ENCODE measurements at regions not wholly inside any gene's neighbourhood (a gene's known extent, or its start where the extent isn't known, plus 50 kb on each side); places are given as distances from the start of the nearest gene placed in this dataset.

DNA sequence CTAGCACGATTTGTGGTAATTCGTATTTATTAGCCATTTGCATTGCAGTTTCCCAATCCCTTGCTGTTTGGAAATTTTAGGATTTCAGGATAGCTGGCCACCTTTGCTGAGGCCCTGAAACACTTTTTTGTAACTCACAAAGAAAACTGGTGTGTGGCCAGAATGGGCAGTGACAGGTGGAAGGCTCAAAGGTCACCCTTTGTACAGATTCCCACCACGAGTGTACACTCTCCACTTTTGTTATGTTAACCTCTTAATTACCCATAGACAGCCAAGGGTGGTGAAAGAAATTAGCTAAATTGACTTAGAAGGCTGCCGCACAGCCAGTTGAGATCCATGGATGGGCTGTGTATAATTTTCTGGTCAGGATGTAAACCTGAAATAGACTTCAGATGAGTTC is 109.7 kb upstream of the ARX start:
- POLR2A ChIA-PET = no interaction called here
- Histone ChIP-seq H3K36me3 (ENCODE audit: control insufficient read depth in 2 of 2, insufficient read depth in 1 of 2, low read length in 2 of 2) (no peaks in the 10 kb centered on the region), H3K4me1 (ENCODE audit: control insufficient read depth, insufficient read depth, low read length) (no peaks in the 10 kb centered on the region), H3K9me3 (ENCODE audit: control insufficient read depth, insufficient read depth, low read depth, low read length) (no peaks in the 10 kb centered on the region), H3K4me3 (ENCODE audit: low read depth, low read length) (no peak overlapping the region), H3K27ac (ENCODE audit: extremely low read depth, low read depth, low read length) (no peak overlapping the region)
- TF ChIP-seq ZFHX2 (tag by site-specific recombination; conservative IDR thresholded peaks at IDR 0.05) (no peak), ZNF354C (tag by site-specific recombination; IDR thresholded peaks at IDR 0.05; ENCODE audit: borderline replicate concordance, low read depth) (no peak), ZNF404 (tag by site-specific recombination; IDR thresholded peaks at IDR 0.05) (no peak), ZNF658 (tag by site-specific recombination; IDR thresholded peaks at IDR 0.05) (no peak), ZNF549 (tag by site-specific recombination; IDR thresholded peaks at IDR 0.05) (no peak), PRDM1 (tag by site-specific recombination; IDR thresholded peaks at IDR 0.05) (no peak), ZNF776 (tag by site-specific recombination; IDR thresholded peaks at IDR 0.05; ENCODE audit: borderline replicate concordance) (no peak), ZNF416 (tag by site-specific recombination; IDR thresholded peaks at IDR 0.05) (no peak), KLF9 (tag by site-specific recombination; IDR thresholded peaks at IDR 0.05; ENCODE audit: low read depth) (no peak), GLIS1 (tag by site-specific recombination; IDR thresholded peaks at IDR 0.05) (no peak), ZBTB20 (tag by site-specific recombination; IDR thresholded peaks at IDR 0.05) (no peak)
- TF ChIP-seq, protein P1, sequence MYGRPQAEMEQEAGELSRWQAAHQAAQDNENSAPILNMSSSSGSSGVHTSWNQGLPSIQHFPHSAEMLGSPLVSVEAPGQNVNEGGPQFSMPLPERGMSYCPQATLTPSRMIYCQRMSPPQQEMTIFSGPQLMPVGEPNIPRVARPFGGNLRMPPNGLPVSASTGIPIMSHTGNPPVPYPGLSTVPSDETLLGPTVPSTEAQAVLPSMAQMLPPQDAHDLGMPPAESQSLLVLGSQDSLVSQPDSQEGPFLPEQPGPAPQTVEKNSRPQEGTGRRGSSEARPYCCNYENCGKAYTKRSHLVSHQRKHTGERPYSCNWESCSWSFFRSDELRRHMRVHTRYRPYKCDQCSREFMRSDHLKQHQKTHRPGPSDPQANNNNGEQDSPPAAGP (tag by site-specific recombination; IDR thresholded peaks at IDR 0.05) = no peak
- TF ChIP-seq, protein P2, sequence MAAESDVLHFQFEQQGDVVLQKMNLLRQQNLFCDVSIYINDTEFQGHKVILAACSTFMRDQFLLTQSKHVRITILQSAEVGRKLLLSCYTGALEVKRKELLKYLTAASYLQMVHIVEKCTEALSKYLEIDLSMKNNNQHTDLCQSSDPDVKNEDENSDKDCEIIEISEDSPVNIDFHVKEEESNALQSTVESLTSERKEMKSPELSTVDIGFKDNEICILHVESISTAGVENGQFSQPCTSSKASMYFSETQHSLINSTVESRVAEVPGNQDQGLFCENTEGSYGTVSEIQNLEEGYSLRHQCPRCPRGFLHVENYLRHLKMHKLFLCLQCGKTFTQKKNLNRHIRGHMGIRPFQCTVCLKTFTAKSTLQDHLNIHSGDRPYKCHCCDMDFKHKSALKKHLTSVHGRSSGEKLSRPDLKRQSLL (tag by site-specific recombination; IDR thresholded peaks at IDR 0.05) = no peak
- CTCF ChIA-PET = no interaction called here

DNA sequence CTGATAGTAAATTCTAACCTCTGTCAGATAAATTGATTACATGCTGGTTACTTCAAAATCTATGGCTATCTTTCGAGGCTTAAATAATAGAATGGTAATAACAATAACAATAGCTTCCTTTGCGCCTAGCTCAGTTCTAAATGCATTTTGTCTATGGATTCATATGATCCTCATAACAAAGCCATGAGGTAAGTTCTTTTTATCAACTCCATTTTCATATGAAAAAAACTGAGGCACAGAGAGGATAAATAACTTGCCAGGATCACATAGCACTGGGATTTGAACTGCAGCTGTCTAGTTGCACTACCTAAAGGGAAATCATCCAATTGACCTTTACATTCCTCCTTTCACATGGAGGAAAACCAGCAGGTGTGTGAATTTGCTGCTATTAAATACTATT is 108.6 kb upstream of the ARX start:
- Histone ChIP-seq H3K4me1 (ENCODE audit: control insufficient read depth, insufficient read depth, low read length) (no peaks in the 10 kb centered on the region), H3K9me3 (ENCODE audit: control insufficient read depth, insufficient read depth, low read depth, low read length) (no peaks in the 10 kb centered on the region), H3K4me3 (ENCODE audit: low read depth, low read length) (no peak overlapping the region), H3K27ac (ENCODE audit: extremely low read depth, low read depth, low read length) (no peak overlapping the region), H3K36me3 (ENCODE audit: control insufficient read depth in 2 of 2, insufficient read depth in 1 of 2, low read length in 2 of 2) (no peaks in the 10 kb centered on the region)
- ChIA-PET CTCF (interaction anchor here (1.5 to 1.9 kb wide), 2 partner anchors 20 to 372 kb away, joined by 3 to 6 read pairs; no protein-coding TSS in a partner anchor), POLR2A (no interaction called here)
- TF ChIP-seq, protein P3, sequence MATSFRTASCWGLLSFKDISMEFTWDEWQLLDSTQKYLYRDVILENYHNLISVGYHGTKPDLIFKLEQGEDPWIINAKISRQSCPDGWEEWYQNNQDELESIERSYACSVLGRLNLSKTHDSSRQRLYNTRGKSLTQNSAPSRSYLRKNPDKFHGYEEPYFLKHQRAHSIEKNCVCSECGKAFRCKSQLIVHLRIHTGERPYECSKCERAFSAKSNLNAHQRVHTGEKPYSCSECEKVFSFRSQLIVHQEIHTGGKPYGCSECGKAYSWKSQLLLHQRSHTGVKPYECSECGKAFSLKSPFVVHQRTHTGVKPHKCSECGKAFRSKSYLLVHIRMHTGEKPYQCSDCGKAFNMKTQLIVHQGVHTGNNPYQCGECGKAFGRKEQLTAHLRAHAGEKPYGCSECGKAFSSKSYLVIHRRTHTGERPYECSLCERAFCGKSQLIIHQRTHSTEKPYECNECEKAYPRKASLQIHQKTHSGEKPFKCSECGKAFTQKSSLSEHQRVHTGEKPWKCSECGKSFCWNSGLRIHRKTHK (tag by site-specific recombination; IDR thresholded peaks at IDR 0.05) = no peak
- TF ChIP-seq, protein P4, sequence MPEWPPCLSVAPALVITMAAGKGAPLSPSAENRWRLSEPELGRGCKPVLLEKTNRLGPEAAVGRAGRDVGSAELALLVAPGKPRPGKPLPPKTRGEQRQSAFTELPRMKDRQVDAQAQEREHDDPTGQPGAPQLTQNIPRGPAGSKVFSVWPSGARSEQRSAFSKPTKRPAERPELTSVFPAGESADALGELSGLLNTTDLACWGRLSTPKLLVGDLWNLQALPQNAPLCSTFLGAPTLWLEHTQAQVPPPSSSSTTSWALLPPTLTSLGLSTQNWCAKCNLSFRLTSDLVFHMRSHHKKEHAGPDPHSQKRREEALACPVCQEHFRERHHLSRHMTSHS (tag by site-specific recombination; IDR thresholded peaks at IDR 0.05) = no peak
- TF ChIP-seq, protein P5, sequence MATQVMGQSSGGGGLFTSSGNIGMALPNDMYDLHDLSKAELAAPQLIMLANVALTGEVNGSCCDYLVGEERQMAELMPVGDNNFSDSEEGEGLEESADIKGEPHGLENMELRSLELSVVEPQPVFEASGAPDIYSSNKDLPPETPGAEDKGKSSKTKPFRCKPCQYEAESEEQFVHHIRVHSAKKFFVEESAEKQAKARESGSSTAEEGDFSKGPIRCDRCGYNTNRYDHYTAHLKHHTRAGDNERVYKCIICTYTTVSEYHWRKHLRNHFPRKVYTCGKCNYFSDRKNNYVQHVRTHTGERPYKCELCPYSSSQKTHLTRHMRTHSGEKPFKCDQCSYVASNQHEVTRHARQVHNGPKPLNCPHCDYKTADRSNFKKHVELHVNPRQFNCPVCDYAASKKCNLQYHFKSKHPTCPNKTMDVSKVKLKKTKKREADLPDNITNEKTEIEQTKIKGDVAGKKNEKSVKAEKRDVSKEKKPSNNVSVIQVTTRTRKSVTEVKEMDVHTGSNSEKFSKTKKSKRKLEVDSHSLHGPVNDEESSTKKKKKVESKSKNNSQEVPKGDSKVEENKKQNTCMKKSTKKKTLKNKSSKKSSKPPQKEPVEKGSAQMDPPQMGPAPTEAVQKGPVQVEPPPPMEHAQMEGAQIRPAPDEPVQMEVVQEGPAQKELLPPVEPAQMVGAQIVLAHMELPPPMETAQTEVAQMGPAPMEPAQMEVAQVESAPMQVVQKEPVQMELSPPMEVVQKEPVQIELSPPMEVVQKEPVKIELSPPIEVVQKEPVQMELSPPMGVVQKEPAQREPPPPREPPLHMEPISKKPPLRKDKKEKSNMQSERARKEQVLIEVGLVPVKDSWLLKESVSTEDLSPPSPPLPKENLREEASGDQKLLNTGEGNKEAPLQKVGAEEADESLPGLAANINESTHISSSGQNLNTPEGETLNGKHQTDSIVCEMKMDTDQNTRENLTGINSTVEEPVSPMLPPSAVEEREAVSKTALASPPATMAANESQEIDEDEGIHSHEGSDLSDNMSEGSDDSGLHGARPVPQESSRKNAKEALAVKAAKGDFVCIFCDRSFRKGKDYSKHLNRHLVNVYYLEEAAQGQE (tag by site-specific recombination; IDR thresholded peaks at IDR 0.05) = no peak
- TF ChIP-seq, protein P6, sequence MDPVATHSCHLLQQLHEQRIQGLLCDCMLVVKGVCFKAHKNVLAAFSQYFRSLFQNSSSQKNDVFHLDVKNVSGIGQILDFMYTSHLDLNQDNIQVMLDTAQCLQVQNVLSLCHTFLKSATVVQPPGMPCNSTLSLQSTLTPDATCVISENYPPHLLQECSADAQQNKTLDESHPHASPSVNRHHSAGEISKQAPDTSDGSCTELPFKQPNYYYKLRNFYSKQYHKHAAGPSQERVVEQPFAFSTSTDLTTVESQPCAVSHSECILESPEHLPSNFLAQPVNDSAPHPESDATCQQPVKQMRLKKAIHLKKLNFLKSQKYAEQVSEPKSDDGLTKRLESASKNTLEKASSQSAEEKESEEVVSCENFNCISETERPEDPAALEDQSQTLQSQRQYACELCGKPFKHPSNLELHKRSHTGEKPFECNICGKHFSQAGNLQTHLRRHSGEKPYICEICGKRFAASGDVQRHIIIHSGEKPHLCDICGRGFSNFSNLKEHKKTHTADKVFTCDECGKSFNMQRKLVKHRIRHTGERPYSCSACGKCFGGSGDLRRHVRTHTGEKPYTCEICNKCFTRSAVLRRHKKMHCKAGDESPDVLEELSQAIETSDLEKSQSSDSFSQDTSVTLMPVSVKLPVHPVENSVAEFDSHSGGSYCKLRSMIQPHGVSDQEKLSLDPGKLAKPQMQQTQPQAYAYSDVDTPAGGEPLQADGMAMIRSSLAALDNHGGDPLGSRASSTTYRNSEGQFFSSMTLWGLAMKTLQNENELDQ (tag by site-specific recombination; IDR thresholded peaks at IDR 0.05; ENCODE audit: low read depth) = no peak
- TF ChIP-seq ZNF19 (tag by site-specific recombination; IDR thresholded peaks at IDR 0.05; ENCODE audit: low read depth) (no peak), ZNF155 (tag by site-specific recombination; IDR thresholded peaks at IDR 0.05) (no peak), SALL2 (tag by site-specific recombination; IDR thresholded peaks at IDR 0.05; ENCODE audit: borderline replicate concordance) (no peak), ZEB2 (tag by site-specific recombination; IDR thresholded peaks at IDR 0.05) (no peak), KLF7 (tag by site-specific recombination; IDR thresholded peaks at IDR 0.05; ENCODE audit: borderline replicate concordance) (no peak), BCL11A (tag by site-specific recombination; IDR thresholded peaks at IDR 0.05; ENCODE audit: low read depth) (no peak), ZNF426 (tag by site-specific recombination; IDR thresholded peaks at IDR 0.05) (no peak), ZSCAN16 (tag by site-specific recombination; IDR thresholded peaks at IDR 0.05) (no peak)
